ENCODE measurements at regions not wholly inside any gene's neighbourhood (a gene's known extent, or its start where the extent isn't known, plus 50 kb on each side); places are given as distances from the start of the nearest gene placed in this dataset.

DNA sequence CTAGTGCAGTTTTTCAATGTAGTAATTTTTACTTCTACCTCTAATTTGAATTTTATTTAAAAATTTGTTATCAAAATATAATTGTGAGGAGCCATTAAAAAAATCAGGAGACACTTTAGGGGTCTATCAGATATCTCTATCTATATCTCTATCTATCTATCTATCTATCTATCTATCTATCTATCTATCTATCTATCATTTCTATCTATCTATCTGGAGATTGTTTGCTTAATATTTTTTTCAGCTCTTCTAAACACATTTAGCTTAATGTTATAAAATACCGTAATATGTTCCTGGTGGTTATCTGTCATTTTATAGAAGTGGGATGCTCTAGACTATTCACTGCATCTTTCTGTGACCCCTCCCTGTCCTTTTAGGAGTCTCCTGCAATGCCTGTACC is 193.7 kb upstream of the P2RY1 start:
- Histone ChIP-seq H3K27me3 (ENCODE audit: control insufficient read depth, low read length) (no peaks in the 10 kb centered on the region; the same call in 1 of the 2 replicates), H4K20me1 (ENCODE audit: control insufficient read depth, insufficient read depth, low read depth, low read length) (no peaks in the 10 kb centered on the region), H3K4me2 (ENCODE audit: low read length) (no peak overlapping the region), H3K9me2 (replicated peaks; ENCODE audit: control insufficient read depth, low read length) (no peaks in the 10 kb centered on the region), H3K79me2 (ENCODE audit: control insufficient read depth, low read length) (no peaks in the 10 kb centered on the region), H3K9me3 (ENCODE audit: control insufficient read depth, insufficient read depth, low read length) (peaks cover 3% of the 10 kb centered on the region; the same call in 1 of the 2 replicates), H3F3A (ENCODE audit: control insufficient read depth, insufficient read depth) (no peaks in the 10 kb centered on the region), H3K27ac (ENCODE audit: low read depth, low read length) (no peak overlapping the region), H3K36me3 (ENCODE audit: control insufficient read depth, low read length) (no peaks in the 10 kb centered on the region), H3K4me3 (ENCODE audit: low read length) (no peak overlapping the region), H3K4me1 (ENCODE audit: control insufficient read depth, low read length) (no peaks in the 10 kb centered on the region)
- TF ChIP-seq, protein P1, sequence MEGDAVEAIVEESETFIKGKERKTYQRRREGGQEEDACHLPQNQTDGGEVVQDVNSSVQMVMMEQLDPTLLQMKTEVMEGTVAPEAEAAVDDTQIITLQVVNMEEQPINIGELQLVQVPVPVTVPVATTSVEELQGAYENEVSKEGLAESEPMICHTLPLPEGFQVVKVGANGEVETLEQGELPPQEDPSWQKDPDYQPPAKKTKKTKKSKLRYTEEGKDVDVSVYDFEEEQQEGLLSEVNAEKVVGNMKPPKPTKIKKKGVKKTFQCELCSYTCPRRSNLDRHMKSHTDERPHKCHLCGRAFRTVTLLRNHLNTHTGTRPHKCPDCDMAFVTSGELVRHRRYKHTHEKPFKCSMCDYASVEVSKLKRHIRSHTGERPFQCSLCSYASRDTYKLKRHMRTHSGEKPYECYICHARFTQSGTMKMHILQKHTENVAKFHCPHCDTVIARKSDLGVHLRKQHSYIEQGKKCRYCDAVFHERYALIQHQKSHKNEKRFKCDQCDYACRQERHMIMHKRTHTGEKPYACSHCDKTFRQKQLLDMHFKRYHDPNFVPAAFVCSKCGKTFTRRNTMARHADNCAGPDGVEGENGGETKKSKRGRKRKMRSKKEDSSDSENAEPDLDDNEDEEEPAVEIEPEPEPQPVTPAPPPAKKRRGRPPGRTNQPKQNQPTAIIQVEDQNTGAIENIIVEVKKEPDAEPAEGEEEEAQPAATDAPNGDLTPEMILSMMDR (IDR thresholded peaks at IDR 0.05; ENCODE audit: low read depth, low read length, poor library complexity, severe bottlenecking), result no peak
- TF ChIP-seq EZH2phosphoT487 (IDR thresholded peaks at IDR 0.05; ENCODE audit: borderline replicate concordance, low read length), result no peak

GRCh38 chr3:152642658-152643057 is 192.3 kb upstream of the P2RY1 start:
- Histone ChIP-seq H3K4me3 (ENCODE audit: low read length) (no peak overlapping the region), H3F3A (ENCODE audit: control insufficient read depth, insufficient read depth) (no peaks in the 10 kb centered on the region), H3K4me1 (ENCODE audit: control insufficient read depth, low read length) (no peaks in the 10 kb centered on the region), H3K9me2 (replicated peaks; ENCODE audit: control insufficient read depth, low read length) (no peaks in the 10 kb centered on the region), H3K27me3 (ENCODE audit: control insufficient read depth, low read length) (peaks cover 2% of the 10 kb centered on the region; the same call in 1 of the 2 replicates), H3K4me2 (ENCODE audit: low read length) (no peak overlapping the region), H3K36me3 (ENCODE audit: control insufficient read depth, low read length) (no peaks in the 10 kb centered on the region), H3K79me2 (ENCODE audit: control insufficient read depth, low read length) (no peaks in the 10 kb centered on the region), H3K27ac (ENCODE audit: low read depth, low read length) (no peak overlapping the region), H3K9me3 (ENCODE audit: control insufficient read depth, insufficient read depth, low read length) (peaks cover 3% of the 10 kb centered on the region; the same call in 1 of the 2 replicates), H4K20me1 (ENCODE audit: control insufficient read depth, insufficient read depth, low read depth, low read length) (no peaks in the 10 kb centered on the region)
- TF ChIP-seq, protein P1 (IDR thresholded peaks at IDR 0.05; ENCODE audit: low read depth, low read length, poor library complexity, severe bottlenecking), result no peak
- no peak for TF ChIP-seq EZH2phosphoT487 (IDR thresholded peaks at IDR 0.05; ENCODE audit: borderline replicate concordance, low read length)

GRCh38 chr3:152644478-152644877 is 190.5 kb upstream of the P2RY1 start:
- H3F3A ChIP-seq (ENCODE audit: control insufficient read depth, insufficient read depth), result no peaks in the 10 kb centered on the region
- no peak overlapping the region for H3K4me3 ChIP-seq (ENCODE audit: low read length)
- H3K36me3 ChIP-seq (ENCODE audit: control insufficient read depth, low read length), result no peaks in the 10 kb centered on the region
- peaks cover 3% of the 10 kb centered on the region; the same call in 1 of the 2 replicates for H3K27me3 ChIP-seq (ENCODE audit: control insufficient read depth, low read length)
- H4K20me1 ChIP-seq (ENCODE audit: control insufficient read depth, insufficient read depth, low read depth, low read length), result no peaks in the 10 kb centered on the region
- no peak overlapping the region for H3K4me2 ChIP-seq (ENCODE audit: low read length)
- no peak overlapping the region for H3K27ac ChIP-seq (ENCODE audit: low read depth, low read length)
- H3K9me3 ChIP-seq (ENCODE audit: control insufficient read depth, insufficient read depth, low read length), result peaks cover 3% of the 10 kb centered on the region; the same call in 1 of the 2 replicates
- TF ChIP-seq, protein P1 (IDR thresholded peaks at IDR 0.05; ENCODE audit: low read depth, low read length, poor library complexity, severe bottlenecking), result no peak
- TF ChIP-seq EZH2phosphoT487 (IDR thresholded peaks at IDR 0.05; ENCODE audit: borderline replicate concordance, low read length), result no peak
- no peaks in the 10 kb centered on the region for H3K4me1 ChIP-seq (ENCODE audit: control insufficient read depth, low read length)
- H3K9me2 ChIP-seq (replicated peaks; ENCODE audit: control insufficient read depth, low read length), result no peaks in the 10 kb centered on the region
- H3K79me2 ChIP-seq (ENCODE audit: control insufficient read depth, low read length), result no peaks in the 10 kb centered on the region
